ENCODE measurements at regions not wholly inside any gene's neighbourhood (a gene's known extent, or its start where the extent isn't known, plus 50 kb on each side); places are given as distances from the start of the nearest gene placed in this dataset.

GRCh38 chr13:90420683-90421082 lies 926.8 kb upstream of the MIR17HG start:
- Histone ChIP-seq H3K9me3 (ENCODE audit: control insufficient read depth in 1 of 2, insufficient read depth in 1 of 2, low read depth in 1 of 2, low read length in 2 of 2) (no peaks in the 10 kb centered on the region), H3K27me3 (ENCODE audit: insufficient read depth, low read length) (no peaks in the 10 kb centered on the region), H3K4me1 (ENCODE audit: control insufficient read depth in 1 of 2, insufficient read depth in 2 of 2, low read length in 2 of 2) (peaks cover 8 to 12% of the 10 kb centered on the region in 2 experiments; a peak in 2 of 4 replicates), H3K9me2 (ENCODE audit: insufficient read depth) (no peaks in the 10 kb centered on the region), H3K9ac (ENCODE audit: low read length) (no peak overlapping the region), H3K36me3 (ENCODE audit: control insufficient read depth in 1 of 2, insufficient read depth in 2 of 2, low read length in 2 of 2) (no peaks in the 10 kb centered on the region), H2AFZ (ENCODE audit: low read depth, low read length, poor library complexity, severe bottlenecking) (no peak overlapping the region), H4K20me1 (ENCODE audit: insufficient read depth) (no peaks in the 10 kb centered on the region), H3K27ac (ENCODE audit: low read depth, low read length) (no peak overlapping the region), H3K4me2 (ENCODE audit: low read length) (no peak overlapping the region), H3K79me2 (ENCODE audit: insufficient read depth, low read length) (no peaks in the 10 kb centered on the region), H3K4me3 (replicated peaks in 1 of 2; ENCODE audit: low read depth in 1 of 2, low read length in 2 of 2) (no peak overlapping the region)
- ChIA-PET RAD21 (ENCODE audit: low non-redundant PET in 1 of 2, low total read pairs in 2 of 2, uncharacterized antibody in 2 of 2, unreplicated experiment in 2 of 2) (no interaction called here), CTCF (interaction anchor here (1.3 kb wide), 1 partner anchor 23 kb away, joined by 3 read pairs; no protein-coding TSS in a partner anchor), POLR2A (no interaction called here)
- intact Hi-C loops (cut with micrococcal nuclease), result no loop called here
- ATAC-seq (no peak; the same call in 1 of the 2 replicates), DNase-seq (ENCODE audit: low read depth, low spot score) (no peak)
- TF ChIP-seq REST (IDR thresholded peaks at IDR 0.05; ENCODE audit: low read depth) (no peak), ZFX (IDR thresholded peaks at IDR 0.05) (no peak), MAX (IDR thresholded peaks at IDR 0.05) (no peak), EZH2 (IDR thresholded peaks at IDR 0.05) (no peak), CBX3 (IDR thresholded peaks at IDR 0.05; ENCODE audit: low read depth) (no peak), POLR2A (IDR thresholded peaks at IDR 0.05; ENCODE audit: borderline replicate concordance, extremely low read depth, insufficient read depth, insufficient read length) (no peak), EZH2phosphoT487 (IDR thresholded peaks at IDR 0.05; ENCODE audit: borderline replicate concordance) (no peak), JUND (IDR thresholded peaks at IDR 0.05) (no peak), CEBPB (IDR thresholded peaks at IDR 0.05; ENCODE audit: low read depth) (no peak)
- no TSS peak for BruUV-seq (replicated peaks)

All from HCT116 (cell line).